ENCODE measurements at regions not wholly inside any gene's neighbourhood (a gene's known extent, or its start where the extent isn't known, plus 50 kb on each side); places are given as distances from the start of the nearest gene placed in this dataset.

DNA sequence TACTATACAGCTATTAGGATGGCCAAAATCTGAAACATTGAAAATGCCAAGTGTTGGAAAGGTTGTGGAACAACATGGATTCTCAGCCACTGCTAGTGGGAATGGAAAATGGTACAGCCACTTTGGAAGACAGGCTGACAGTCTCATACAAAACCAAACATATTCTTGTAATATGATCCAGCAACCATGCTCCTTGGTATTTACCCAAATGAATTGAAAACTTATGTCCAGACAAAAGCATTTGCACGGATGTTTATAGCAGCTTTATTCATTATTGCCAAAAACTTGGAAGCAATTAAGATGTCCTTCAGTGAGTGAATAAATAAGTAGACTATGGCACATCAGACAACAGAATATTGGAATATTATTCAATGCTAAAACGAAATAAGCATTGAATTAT lies 105.8 kb upstream of the DCLK2 start:
- intact Hi-C loops (cut with DNase I; ENCODE audit: low total_unique reads): no loop called here
- no peaks in the 10 kb centered on the region for H3K9me3 ChIP-seq
- no peaks in the 10 kb centered on the region for H3K4me1 ChIP-seq
- in situ Hi-C loops (cut with MboI; ENCODE audit: low sequenced_read_pairs in 4 of 4): no loop called here
- no peak overlapping the region for H3K27ac ChIP-seq
- H3K27me3 ChIP-seq: no peaks in the 10 kb centered on the region
- TF ChIP-seq, protein P1, sequence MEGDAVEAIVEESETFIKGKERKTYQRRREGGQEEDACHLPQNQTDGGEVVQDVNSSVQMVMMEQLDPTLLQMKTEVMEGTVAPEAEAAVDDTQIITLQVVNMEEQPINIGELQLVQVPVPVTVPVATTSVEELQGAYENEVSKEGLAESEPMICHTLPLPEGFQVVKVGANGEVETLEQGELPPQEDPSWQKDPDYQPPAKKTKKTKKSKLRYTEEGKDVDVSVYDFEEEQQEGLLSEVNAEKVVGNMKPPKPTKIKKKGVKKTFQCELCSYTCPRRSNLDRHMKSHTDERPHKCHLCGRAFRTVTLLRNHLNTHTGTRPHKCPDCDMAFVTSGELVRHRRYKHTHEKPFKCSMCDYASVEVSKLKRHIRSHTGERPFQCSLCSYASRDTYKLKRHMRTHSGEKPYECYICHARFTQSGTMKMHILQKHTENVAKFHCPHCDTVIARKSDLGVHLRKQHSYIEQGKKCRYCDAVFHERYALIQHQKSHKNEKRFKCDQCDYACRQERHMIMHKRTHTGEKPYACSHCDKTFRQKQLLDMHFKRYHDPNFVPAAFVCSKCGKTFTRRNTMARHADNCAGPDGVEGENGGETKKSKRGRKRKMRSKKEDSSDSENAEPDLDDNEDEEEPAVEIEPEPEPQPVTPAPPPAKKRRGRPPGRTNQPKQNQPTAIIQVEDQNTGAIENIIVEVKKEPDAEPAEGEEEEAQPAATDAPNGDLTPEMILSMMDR (IDR thresholded peaks at IDR 0.05 in 4 of 5, conservative IDR thresholded peaks at IDR 0.05 in 1 of 5): no peak
- TF ChIP-seq POLR2A (IDR thresholded peaks at IDR 0.05): no peak
- H3K4me3 ChIP-seq: no peak overlapping the region
- DNase-seq (no peak), ATAC-seq (no peak)
- H3K36me3 ChIP-seq: no peaks in the 10 kb centered on the region

DNA sequence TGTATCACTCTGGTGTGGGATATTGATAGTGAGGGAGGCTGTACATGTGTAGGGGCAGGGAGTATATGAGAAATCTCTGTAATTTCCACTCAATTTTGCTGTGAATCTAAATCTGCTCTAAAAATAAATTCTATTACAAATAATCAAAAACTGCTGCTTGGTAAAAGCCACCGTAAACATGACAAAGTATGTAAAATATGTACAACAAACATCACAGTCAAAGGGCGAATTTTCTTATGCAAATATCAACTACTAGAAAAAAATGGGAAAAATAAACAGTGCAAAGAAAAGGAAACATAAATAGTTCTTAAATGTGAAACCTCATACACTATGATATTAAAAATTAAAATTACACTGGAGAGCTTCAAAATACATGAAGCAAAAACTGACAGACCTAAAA lies 105.1 kb upstream of the DCLK2 start:
- intact Hi-C loops (cut with DNase I; ENCODE audit: low total_unique reads): no loop called here
- in situ Hi-C loops (cut with MboI; ENCODE audit: low sequenced_read_pairs in 4 of 4): no loop called here
- DNase-seq (no peak), ATAC-seq (no peak)
- no peaks in the 10 kb centered on the region for H3K4me1 ChIP-seq
- no peaks in the 10 kb centered on the region for H3K36me3 ChIP-seq
- no peak overlapping the region for H3K4me3 ChIP-seq
- TF ChIP-seq, protein P1 (IDR thresholded peaks at IDR 0.05 in 4 of 5, conservative IDR thresholded peaks at IDR 0.05 in 1 of 5): no peak
- no peak for TF ChIP-seq POLR2A (IDR thresholded peaks at IDR 0.05)
- H3K9me3 ChIP-seq: no peaks in the 10 kb centered on the region
- no peak overlapping the region for H3K27ac ChIP-seq
- H3K27me3 ChIP-seq: no peaks in the 10 kb centered on the region

DNA sequence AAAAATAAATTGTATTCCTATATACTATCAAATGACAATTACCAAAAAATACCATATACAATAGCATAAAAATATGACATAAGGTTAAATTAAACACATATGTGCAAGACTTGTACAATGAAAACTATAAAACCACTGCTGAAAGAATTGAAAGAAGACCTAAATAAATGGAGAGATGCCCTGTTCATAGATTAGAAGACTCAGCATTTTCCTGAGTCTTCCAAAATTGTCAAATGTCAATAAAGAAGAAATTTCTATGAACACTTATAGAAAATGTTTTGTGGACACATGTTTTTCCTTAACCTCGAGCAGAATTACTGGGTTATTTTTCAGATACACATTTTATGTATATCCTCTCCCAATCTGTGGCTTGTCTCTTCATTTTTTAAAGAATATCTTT lies 103.1 kb upstream of the DCLK2 start:
- no peak overlapping the region for H3K27ac ChIP-seq
- intact Hi-C loops (cut with DNase I; ENCODE audit: low total_unique reads) (no loop called here), in situ Hi-C loops (cut with MboI; ENCODE audit: low sequenced_read_pairs in 4 of 4) (loop anchor here in 3 of 4 donors (25.0 kb wide), 1 partner anchor 887 kb away; no protein-coding TSS in a partner anchor)
- DNase-seq: no peak
- H3K36me3 ChIP-seq: no peaks in the 10 kb centered on the region
- TF ChIP-seq POLR2A (IDR thresholded peaks at IDR 0.05): no peak
- TF ChIP-seq, protein P1 (IDR thresholded peaks at IDR 0.05 in 4 of 5, conservative IDR thresholded peaks at IDR 0.05 in 1 of 5): no peak
- H3K4me1 ChIP-seq: no peaks in the 10 kb centered on the region
- H3K27me3 ChIP-seq: no peaks in the 10 kb centered on the region
- no peaks in the 10 kb centered on the region for H3K9me3 ChIP-seq
- no peak overlapping the region for H3K4me3 ChIP-seq
- no peak for ATAC-seq

GRCh38 chr4:149980121-149980682 lies 98.0 kb upstream of the DCLK2 start:
- ATAC-seq (no peak), DNase-seq (no peak)
- TF ChIP-seq POLR2A (IDR thresholded peaks at IDR 0.05): no peak
- TF ChIP-seq, protein P1 (IDR thresholded peaks at IDR 0.05 in 4 of 5, conservative IDR thresholded peaks at IDR 0.05 in 1 of 5): no peak
- intact Hi-C loops (cut with DNase I; ENCODE audit: low total_unique reads): loop anchor here (5.0 kb wide), 2 partner anchors 262 to 887 kb away; no protein-coding TSS in a partner anchor
- Histone ChIP-seq H3K9me3 (no peaks in the 10 kb centered on the region), H3K27me3 (no peaks in the 10 kb centered on the region), H3K4me1 (no peaks in the 10 kb centered on the region), H3K36me3 (no peaks in the 10 kb centered on the region), H3K27ac (no peak overlapping the region), H3K4me3 (no peak overlapping the region)
- in situ Hi-C loops (cut with MboI; ENCODE audit: low sequenced_read_pairs in 4 of 4): loop anchor here (10.0 to 25.0 kb wide), 2 partner anchors 882 to 895 kb away; no protein-coding TSS in a partner anchor

- ATAC-seq: no peak
- Histone ChIP-seq H3K27ac (no peak overlapping the region), H3K4me1 (no peaks in the 10 kb centered on the region), H3K27me3 (no peaks in the 10 kb centered on the region), H3K36me3 (no peaks in the 10 kb centered on the region), H3K9me3 (no peaks in the 10 kb centered on the region), H3K4me3 (no peak overlapping the region)
- in situ Hi-C loops (cut with MboI; ENCODE audit: low sequenced_read_pairs in 4 of 4) (loop anchor here (10.0 to 25.0 kb wide), 2 partner anchors 881 to 894 kb away; no protein-coding TSS in a partner anchor), intact Hi-C loops (cut with DNase I; ENCODE audit: low total_unique reads) (loop anchor here (5.0 kb wide), 2 partner anchors 261 to 886 kb away; no protein-coding TSS in a partner anchor)
- no peak for DNase-seq
- TF ChIP-seq, protein P1 (IDR thresholded peaks at IDR 0.05 in 4 of 5, conservative IDR thresholded peaks at IDR 0.05 in 1 of 5): peak in 4 of 5 experiments; percentile 28 to 70 (median 52)
- no peak for TF ChIP-seq POLR2A (IDR thresholded peaks at IDR 0.05)
Observed at GRCh38 chr4:149980941-149981340, 97.3 kb upstream of the DCLK2 start.

Data from gastrocnemius medialis (tissue), 4 donors.